ENCODE measurements at regions not wholly inside any gene's neighbourhood (a gene's known extent, or its start where the extent isn't known, plus 50 kb on each side); places are given as distances from the start of the nearest gene placed in this dataset.

DNA sequence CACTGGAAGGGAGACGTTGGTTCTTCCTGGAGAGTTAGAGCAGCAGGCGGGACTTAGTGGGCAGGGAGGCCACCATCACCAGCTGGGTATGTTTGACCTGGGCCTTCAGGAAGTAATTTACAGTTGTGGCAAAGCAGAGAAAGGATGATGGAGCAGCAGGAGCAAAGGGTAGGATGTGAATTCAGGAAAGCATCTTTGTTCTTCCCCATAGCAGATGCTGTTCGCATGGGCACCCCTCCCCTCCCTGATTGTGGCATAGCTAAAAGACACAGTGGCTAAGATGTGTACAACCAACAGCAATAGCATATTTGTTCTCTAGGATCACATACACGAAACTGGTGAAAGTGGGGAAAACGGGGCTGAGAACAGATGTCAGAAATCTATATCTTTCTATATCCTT, 56.3 kb upstream of the ITPRID1 start:
- DNase-seq (ENCODE audit: low spot score) = no peak
- no peak overlapping the region for H3K27ac ChIP-seq
- CTCF ChIA-PET = interaction anchor here (0.6 kb wide), 1 partner anchor 323 kb away, joined by 3 read pairs; no protein-coding TSS in a partner anchor
- POLR2A ChIA-PET (ENCODE audit: low non-redundant PET) = no interaction called here
- TF ChIP-seq, protein P1, sequence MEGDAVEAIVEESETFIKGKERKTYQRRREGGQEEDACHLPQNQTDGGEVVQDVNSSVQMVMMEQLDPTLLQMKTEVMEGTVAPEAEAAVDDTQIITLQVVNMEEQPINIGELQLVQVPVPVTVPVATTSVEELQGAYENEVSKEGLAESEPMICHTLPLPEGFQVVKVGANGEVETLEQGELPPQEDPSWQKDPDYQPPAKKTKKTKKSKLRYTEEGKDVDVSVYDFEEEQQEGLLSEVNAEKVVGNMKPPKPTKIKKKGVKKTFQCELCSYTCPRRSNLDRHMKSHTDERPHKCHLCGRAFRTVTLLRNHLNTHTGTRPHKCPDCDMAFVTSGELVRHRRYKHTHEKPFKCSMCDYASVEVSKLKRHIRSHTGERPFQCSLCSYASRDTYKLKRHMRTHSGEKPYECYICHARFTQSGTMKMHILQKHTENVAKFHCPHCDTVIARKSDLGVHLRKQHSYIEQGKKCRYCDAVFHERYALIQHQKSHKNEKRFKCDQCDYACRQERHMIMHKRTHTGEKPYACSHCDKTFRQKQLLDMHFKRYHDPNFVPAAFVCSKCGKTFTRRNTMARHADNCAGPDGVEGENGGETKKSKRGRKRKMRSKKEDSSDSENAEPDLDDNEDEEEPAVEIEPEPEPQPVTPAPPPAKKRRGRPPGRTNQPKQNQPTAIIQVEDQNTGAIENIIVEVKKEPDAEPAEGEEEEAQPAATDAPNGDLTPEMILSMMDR (conservative IDR thresholded peaks at IDR 0.05; ENCODE audit: low read depth) = no peak

DNA sequence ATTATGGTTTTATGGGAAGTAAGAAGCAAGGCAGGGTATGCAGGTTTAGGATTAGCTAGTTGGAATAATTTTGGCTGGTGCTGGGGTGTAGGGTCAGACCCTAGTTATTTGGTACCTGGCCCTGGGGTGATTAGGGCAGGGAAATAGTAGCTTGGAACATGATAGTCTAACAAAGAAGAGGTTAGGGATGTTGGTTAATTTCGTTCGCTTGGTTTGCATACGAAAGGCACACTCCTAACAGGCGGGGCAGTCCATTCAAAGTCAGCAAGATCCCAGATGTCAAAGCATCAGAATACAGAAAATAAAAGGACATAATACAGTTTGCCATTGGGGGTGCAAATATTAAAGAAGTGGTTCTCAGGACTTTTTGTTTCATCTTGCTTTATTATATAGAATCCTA, 55.7 kb upstream of the ITPRID1 start:
- ChIA-PET CTCF (no interaction called here), POLR2A (ENCODE audit: low non-redundant PET) (no interaction called here)
- TF ChIP-seq, protein P1 (conservative IDR thresholded peaks at IDR 0.05; ENCODE audit: low read depth) = no peak
- no peak for DNase-seq (ENCODE audit: low spot score)
- no peak overlapping the region for H3K27ac ChIP-seq

DNA sequence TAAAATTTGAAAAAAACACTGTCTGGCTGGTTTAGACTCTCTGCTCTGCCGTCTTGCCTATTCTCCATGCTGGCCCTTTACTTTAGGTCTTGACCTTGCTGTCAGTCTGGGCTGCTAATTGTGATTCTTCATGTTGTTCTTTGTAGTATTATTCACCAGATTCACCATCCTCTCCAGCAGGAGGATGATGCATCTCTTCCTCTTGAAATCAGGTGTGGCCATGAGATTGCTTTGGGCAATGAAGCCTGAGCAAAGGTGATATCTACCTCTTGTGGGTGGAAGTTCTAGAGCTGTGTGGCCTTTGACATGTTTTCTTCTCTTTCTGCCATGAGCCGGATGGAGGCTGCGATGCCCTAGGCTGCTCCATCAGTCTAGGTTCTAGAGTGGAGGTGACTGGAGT, 51.3 kb upstream of the ITPRID1 start:
- ChIA-PET CTCF (no interaction called here), POLR2A (ENCODE audit: low non-redundant PET) (no interaction called here)
- no peak for DNase-seq (ENCODE audit: low spot score)
- no peak overlapping the region for H3K27ac ChIP-seq
- TF ChIP-seq, protein P1 (conservative IDR thresholded peaks at IDR 0.05; ENCODE audit: low read depth) = no peak

All from RWPE1 (cell line).